OCI-LY1 (cell line): ENCODE measurements at regions not wholly inside any gene's neighbourhood (a gene's known extent, or its start where the extent isn't known, plus 50 kb on each side); places are given as distances from the start of the nearest gene placed in this dataset.

Experiments used
- CTCF ChIP-seq: fragments of 200-600 bp; sonication (generic), shearing (Covaris generic); IDR thresholded peaks from 2 replicates; pipeline ENCODE4 v1.5.1; 2017; ENCODE audit warnings: mild to moderate bottlenecking, antibody characterized with exemption, low read length, moderate library complexity, mixed read lengths
- EZH2 ChIP-seq: fragments of 200-600 bp; sonication (generic), shearing (Covaris generic); IDR thresholded peaks from 2 replicates; pipeline ENCODE4 v1.8.0; 2017; ENCODE audit warnings: borderline replicate concordance, mixed run types, mild to moderate bottlenecking, antibody characterized with exemption, low read length, moderate library complexity, mixed read lengths

DNA sequence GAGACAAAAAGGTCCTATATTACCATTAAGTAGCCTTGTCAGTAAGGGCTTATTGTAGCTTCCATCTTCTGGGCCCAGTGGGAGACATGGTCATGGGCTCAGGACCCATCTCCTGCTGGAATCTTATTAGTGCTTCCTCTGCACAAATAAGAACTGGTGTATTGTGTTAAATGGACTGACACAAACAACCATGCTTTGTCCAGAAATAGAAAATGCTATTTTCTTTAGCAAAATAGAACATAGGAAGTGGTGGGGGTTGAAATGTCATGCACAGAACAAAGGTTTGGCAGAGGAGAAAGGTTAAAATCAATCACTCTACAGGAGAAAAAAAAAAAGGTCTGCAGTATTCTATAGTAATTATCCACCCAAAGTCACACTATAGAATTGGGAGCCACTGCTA lies 252.2 kb downstream of the ELAVL2 start:
- no peak for TF ChIP-seq CTCF
- TF ChIP-seq EZH2 = no peak
